ENCODE measurements at regions not wholly inside any gene's neighbourhood (a gene's known extent, or its start where the extent isn't known, plus 50 kb on each side); places are given as distances from the start of the nearest gene placed in this dataset.
"Not testable (repeated sequence)": the region's sequence is repeated elsewhere in the genome, so short reads cannot be mapped to it uniquely, and the experiment has no call there.

GRCh38 chr10:120162471-120162870 lies 269.9 kb downstream of the SEC23IP start:
- Mint-ChIP-seq H3K4me3 (no peak overlapping the region), H3K27me3 (peaks cover 0 to 5% of the 10 kb centered on the region in 2 donors), H3K36me3 (ENCODE audit: insufficient read depth) (no peaks in the 10 kb centered on the region), H3K9me3 (no peaks in the 10 kb centered on the region), H3K4me1 (ENCODE audit: low read depth in 2 of 2) (no peaks in the 10 kb centered on the region), H3K27ac (no peak overlapping the region)
- no peak for DNase-seq
- no peak for ATAC-seq (replicated peaks)

- H3K36me3 Mint-ChIP-seq (ENCODE audit: insufficient read depth): no peaks in the 10 kb centered on the region
- ATAC-seq (replicated peaks) (no peak), DNase-seq (no peak)
- H3K27me3 Mint-ChIP-seq: peaks cover 16 to 30% of the 10 kb centered on the region in 2 donors
- H3K4me3 Mint-ChIP-seq: no peak overlapping the region
- H3K27ac Mint-ChIP-seq: no peak overlapping the region
- no peaks in the 10 kb centered on the region for H3K9me3 Mint-ChIP-seq
- no peaks in the 10 kb centered on the region for H3K4me1 Mint-ChIP-seq (ENCODE audit: low read depth in 2 of 2)
Measured at GRCh38 chr10:120172356-120172755, 279.8 kb downstream of the SEC23IP start.

GRCh38 chr10:120174491-120174890 lies 282.0 kb downstream of the SEC23IP start:
- H3K27ac Mint-ChIP-seq: no peak overlapping the region
- H3K9me3 Mint-ChIP-seq: no peaks in the 10 kb centered on the region
- peaks cover 24 to 45% of the 10 kb centered on the region in 2 donors for H3K27me3 Mint-ChIP-seq
- no peak for ATAC-seq (replicated peaks)
- H3K36me3 Mint-ChIP-seq (ENCODE audit: insufficient read depth): no peaks in the 10 kb centered on the region
- H3K4me1 Mint-ChIP-seq (ENCODE audit: low read depth in 2 of 2): no peaks in the 10 kb centered on the region
- H3K4me3 Mint-ChIP-seq: no peak overlapping the region
- DNase-seq: no peak

GRCh38 chr10:120177330-120177729 lies 279.7 kb upstream of the PLPP4 start:
- no peak for ATAC-seq (replicated peaks)
- no peaks in the 10 kb centered on the region for H3K9me3 Mint-ChIP-seq

GRCh38 chr10:120180160-120180559 lies 276.9 kb upstream of the PLPP4 start:
- no peak for ATAC-seq (replicated peaks)
- no peaks in the 10 kb centered on the region for H3K36me3 Mint-ChIP-seq (ENCODE audit: insufficient read depth)
- no peak for DNase-seq
- H3K4me3 Mint-ChIP-seq: no peak overlapping the region
- H3K27ac Mint-ChIP-seq: no peak overlapping the region
- no peaks in the 10 kb centered on the region for H3K4me1 Mint-ChIP-seq (ENCODE audit: low read depth in 2 of 2)
- H3K9me3 Mint-ChIP-seq: no peaks in the 10 kb centered on the region
- H3K27me3 Mint-ChIP-seq: peaks cover 24 to 68% of the 10 kb centered on the region in 2 donors

More at GRCh38 chr10:120177330-120177729, 279.7 kb upstream of the PLPP4 start:
- Mint-ChIP-seq H3K27ac (no peak overlapping the region), H3K4me1 (ENCODE audit: low read depth in 2 of 2) (no peaks in the 10 kb centered on the region), H3K36me3 (ENCODE audit: insufficient read depth) (no peaks in the 10 kb centered on the region), H3K27me3 (peaks cover 24 to 55% of the 10 kb centered on the region in 2 donors), H3K4me3 (no peak overlapping the region)
- no peak for DNase-seq

- H3K4me1 Mint-ChIP-seq (ENCODE audit: low read depth in 2 of 2): no peaks in the 10 kb centered on the region
- peaks cover 20 to 65% of the 10 kb centered on the region in 2 donors for H3K27me3 Mint-ChIP-seq
- no peak for ATAC-seq (replicated peaks)
- H3K36me3 Mint-ChIP-seq (ENCODE audit: insufficient read depth): no peaks in the 10 kb centered on the region
- H3K27ac Mint-ChIP-seq: no peak overlapping the region
- no peaks in the 10 kb centered on the region for H3K9me3 Mint-ChIP-seq
- DNase-seq: no peak
- H3K4me3 Mint-ChIP-seq: no peak overlapping the region
Measured at GRCh38 chr10:120181154-120181553, 275.9 kb upstream of the PLPP4 start.

GRCh38 chr10:120182431-120182830 lies 274.6 kb upstream of the PLPP4 start:
- Mint-ChIP-seq H3K9me3 (no peaks in the 10 kb centered on the region), H3K27me3 (peaks cover 7 to 52% of the 10 kb centered on the region in 2 donors), H3K4me3 (no peak overlapping the region), H3K36me3 (ENCODE audit: insufficient read depth) (no peaks in the 10 kb centered on the region), H3K27ac (no peak overlapping the region), H3K4me1 (ENCODE audit: low read depth in 2 of 2) (no peaks in the 10 kb centered on the region)
- DNase-seq (no peak), ATAC-seq (replicated peaks) (no peak)

- no peak overlapping the region for H3K4me3 Mint-ChIP-seq
- H3K9me3 Mint-ChIP-seq: no peaks in the 10 kb centered on the region
- ATAC-seq (replicated peaks) (no peak), DNase-seq (no peak)
- H3K27me3 Mint-ChIP-seq: peaks cover 0 to 41% of the 10 kb centered on the region in 2 donors
- H3K4me1 Mint-ChIP-seq (ENCODE audit: low read depth in 2 of 2): no peaks in the 10 kb centered on the region
- H3K36me3 Mint-ChIP-seq (ENCODE audit: insufficient read depth): no peaks in the 10 kb centered on the region
- H3K27ac Mint-ChIP-seq: no peak overlapping the region
Measured at GRCh38 chr10:120183546-120183945, 273.5 kb upstream of the PLPP4 start.

GRCh38 chr10:120184547-120185337 lies 272.3 kb upstream of the PLPP4 start:
- H3K27ac Mint-ChIP-seq: no peak overlapping the region
- H3K4me1 Mint-ChIP-seq (ENCODE audit: low read depth in 2 of 2): peaks cover 0 to 2% of the 10 kb centered on the region in 2 donors
- no peaks in the 10 kb centered on the region for H3K36me3 Mint-ChIP-seq (ENCODE audit: insufficient read depth)
- ATAC-seq (replicated peaks) (no peak), DNase-seq (no peak)
- H3K9me3 Mint-ChIP-seq: no peaks in the 10 kb centered on the region
- no peak overlapping the region for H3K4me3 Mint-ChIP-seq
- peaks cover 0 to 44% of the 10 kb centered on the region in 2 donors for H3K27me3 Mint-ChIP-seq

GRCh38 chr10:120186506-120186905 lies 270.5 kb upstream of the PLPP4 start:
- Mint-ChIP-seq H3K36me3 (ENCODE audit: insufficient read depth) (no peaks in the 10 kb centered on the region), H3K4me3 (no peak overlapping the region), H3K27ac (no peak overlapping the region), H3K4me1 (ENCODE audit: low read depth in 2 of 2) (peaks cover 0 to 2% of the 10 kb centered on the region in 2 donors), H3K27me3 (peaks cover 0 to 33% of the 10 kb centered on the region in 2 donors), H3K9me3 (no peaks in the 10 kb centered on the region)
- ATAC-seq (replicated peaks) (no peak), DNase-seq (no peak)

- H3K36me3 Mint-ChIP-seq (ENCODE audit: insufficient read depth); H3K4me1 Mint-ChIP-seq (ENCODE audit: low read depth in 2 of 2); DNase-seq; H3K27ac Mint-ChIP-seq; H3K4me3 Mint-ChIP-seq; ATAC-seq (replicated peaks); H3K9me3 Mint-ChIP-seq: not testable (repeated sequence)
- peaks cover 0 to 26% of the 10 kb centered on the region in 2 donors for H3K27me3 Mint-ChIP-seq
Measured at GRCh38 chr10:120187168-120187567, 269.9 kb upstream of the PLPP4 start.

- Mint-ChIP-seq H3K36me3 (ENCODE audit: insufficient read depth) (no peaks in the 10 kb centered on the region), H3K9me3 (no peaks in the 10 kb centered on the region), H3K4me1 (ENCODE audit: low read depth in 2 of 2) (peaks cover 0 to 2% of the 10 kb centered on the region in 2 donors), H3K27ac (no peak overlapping the region), H3K27me3 (peaks cover 0 to 13% of the 10 kb centered on the region in 2 donors), H3K4me3 (no peak overlapping the region)
- no peak for ATAC-seq (replicated peaks)
- no peak for DNase-seq
Measured at GRCh38 chr10:120188950-120189349, 268.1 kb upstream of the PLPP4 start.

GRCh38 chr10:120195984-120196712 lies 260.9 kb upstream of the PLPP4 start:
- H3K27ac Mint-ChIP-seq: no peak overlapping the region
- no peaks in the 10 kb centered on the region for H3K4me1 Mint-ChIP-seq (ENCODE audit: low read depth in 2 of 2)
- H3K9me3 Mint-ChIP-seq: no peaks in the 10 kb centered on the region
- DNase-seq (no peak), ATAC-seq (replicated peaks) (no peak)
- H3K27me3 Mint-ChIP-seq: peaks cover 0 to 11% of the 10 kb centered on the region in 2 donors
- H3K4me3 Mint-ChIP-seq: no peak overlapping the region
- no peaks in the 10 kb centered on the region for H3K36me3 Mint-ChIP-seq (ENCODE audit: insufficient read depth)

- Mint-ChIP-seq H3K9me3 (no peaks in the 10 kb centered on the region), H3K27me3 (peaks cover 12 to 18% of the 10 kb centered on the region in 2 donors), H3K4me1 (ENCODE audit: low read depth in 2 of 2) (no peaks in the 10 kb centered on the region), H3K27ac (no peak overlapping the region), H3K36me3 (ENCODE audit: insufficient read depth) (no peaks in the 10 kb centered on the region), H3K4me3 (no peak overlapping the region)
- DNase-seq (no peak), ATAC-seq (replicated peaks) (no peak)
Measured at GRCh38 chr10:120204877-120205276, 252.2 kb upstream of the PLPP4 start.

All from effector memory CD8-positive, alpha-beta T cell (primary cell).